DMS 273 (cell line): ENCODE measurements at regions not wholly inside any gene's neighbourhood (a gene's known extent, or its start where the extent isn't known, plus 50 kb on each side); places are given as distances from the start of the nearest gene placed in this dataset.

Source experiments
- DNase-seq: peaks from one replicate; lab custom pipeline; 2025; ENCODE audit not compliant: unreplicated experiment; lab: John Stamatoyannopoulos, UW

DNA sequence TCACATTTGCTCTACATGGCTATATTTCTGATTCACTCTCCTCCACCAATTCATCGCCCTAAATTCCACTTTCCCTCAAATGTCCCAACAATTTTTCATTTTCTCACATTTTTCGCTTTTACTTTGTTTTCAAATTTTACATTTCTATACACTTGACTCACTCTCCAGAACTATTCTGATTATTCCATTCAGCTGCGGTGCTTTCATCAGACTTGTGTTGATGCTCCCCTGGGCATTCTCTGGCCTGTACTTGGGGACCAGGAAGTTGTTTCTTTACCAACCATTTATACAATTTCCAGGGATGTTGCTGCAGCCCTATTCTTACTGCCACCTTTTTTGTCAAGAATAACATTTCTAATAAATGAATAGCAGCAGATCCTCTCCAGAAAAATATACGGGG is 444.8 kb downstream of the MAFB start:
- no peak for DNase-seq

GRCh38 chr20:40241596-40242343 is 447.3 kb downstream of the MAFB start:
- DNase-seq, result no peak

DNA sequence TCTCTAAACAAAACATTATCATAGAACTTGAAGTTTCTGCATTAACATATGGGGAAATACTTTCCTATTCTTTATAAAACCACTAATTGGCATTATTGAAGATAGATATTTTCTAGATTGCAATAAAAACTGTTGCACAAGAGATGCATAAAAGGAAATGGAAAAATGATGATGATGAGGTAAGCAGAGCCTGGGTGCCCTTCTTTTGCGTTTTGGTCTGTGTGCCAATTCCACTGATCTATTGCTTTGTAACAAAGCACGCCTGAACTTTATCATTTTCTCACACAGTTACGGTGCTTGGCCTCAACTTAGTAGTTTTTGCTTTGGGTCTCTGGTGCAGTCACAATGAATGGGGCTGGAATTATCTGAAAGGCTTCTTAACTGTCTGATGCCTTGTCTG is 450.5 kb downstream of the MAFB start:
- no peak for DNase-seq

GRCh38 chr20:40234593-40234992 is 454.4 kb downstream of the MAFB start:
- DNase-seq, result no peak

- DNase-seq, result peak; percentile 39
Measured at GRCh38 chr20:40233406-40233805, 455.6 kb downstream of the MAFB start.

GRCh38 chr20:40232756-40233155 is 456.3 kb downstream of the MAFB start:
- no peak for DNase-seq

- DNase-seq, result no peak
Measured at GRCh38 chr20:40232273-40232672, 456.8 kb downstream of the MAFB start.

GRCh38 chr20:40230486-40230885 is 458.6 kb downstream of the MAFB start:
- no peak for DNase-seq

- DNase-seq, result no peak
Measured at GRCh38 chr20:40225596-40225995, 463.4 kb downstream of the MAFB start.

DNA sequence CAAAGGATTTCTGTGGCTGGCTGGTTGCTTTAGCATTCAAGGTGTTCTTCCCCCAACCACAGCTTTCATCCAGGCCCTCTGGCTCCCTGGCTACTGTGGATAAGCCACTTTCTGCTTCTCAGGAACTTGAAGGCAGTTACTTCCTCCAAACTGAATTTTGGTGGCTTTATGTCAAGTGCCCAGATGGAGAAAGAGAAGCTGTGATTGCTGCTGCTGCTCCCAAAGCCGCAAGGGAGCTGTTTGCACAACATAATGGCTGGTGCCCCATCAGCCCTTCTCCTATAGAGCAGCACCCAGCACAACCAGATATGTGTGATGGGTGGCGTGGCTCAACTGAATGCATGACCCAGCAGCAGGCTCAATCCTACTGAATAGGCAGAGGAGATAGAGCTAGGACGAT is 465.2 kb downstream of the MAFB start:
- DNase-seq, result no peak

DNA sequence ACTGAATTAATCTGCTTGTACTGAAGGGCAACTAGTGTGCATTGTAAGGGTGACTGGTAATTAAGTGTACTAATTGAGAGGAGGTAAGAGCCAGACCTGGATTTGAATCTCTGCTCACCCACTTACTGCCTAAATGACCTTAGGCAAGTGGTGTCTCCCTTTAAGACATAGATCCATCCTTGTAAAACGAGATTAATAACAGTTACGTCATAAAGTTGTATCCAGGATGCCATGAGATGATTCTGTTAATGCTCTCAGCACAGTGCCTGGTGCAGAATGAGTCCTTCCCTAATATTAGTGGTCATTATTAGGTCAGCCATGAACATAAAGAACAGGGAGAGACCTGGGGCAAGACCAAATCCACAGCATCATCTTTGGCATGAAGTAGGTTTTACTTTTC is 470.1 kb downstream of the MAFB start:
- no peak for DNase-seq

GRCh38 chr20:40218316-40218969 is 470.6 kb downstream of the MAFB start:
- no peak for DNase-seq

DNA sequence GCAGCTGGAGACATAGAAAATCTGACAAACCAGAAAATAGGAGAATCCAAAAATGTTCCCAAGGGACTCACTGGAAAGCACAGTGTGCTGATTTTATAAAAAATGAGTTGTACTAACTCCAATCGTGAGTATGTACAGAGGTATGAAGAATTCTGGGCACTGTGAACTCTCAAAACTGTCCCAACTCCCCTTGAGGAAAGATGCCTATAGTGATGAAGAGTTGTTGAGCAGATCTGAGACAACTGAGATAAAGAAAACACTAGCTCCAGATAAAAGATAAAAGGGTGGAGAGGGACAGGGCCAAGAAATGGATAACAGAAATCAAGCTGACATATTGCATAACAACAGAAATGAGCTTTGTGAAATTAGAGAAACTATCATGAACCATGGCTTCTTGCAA is 481.4 kb downstream of the MAFB start:
- no peak for DNase-seq

- no peak for DNase-seq
Measured at GRCh38 chr20:40205971-40206370, 483.1 kb downstream of the MAFB start.

- no peak for DNase-seq
Measured at GRCh38 chr20:40203032-40203431, 486.0 kb downstream of the MAFB start.

- no peak for DNase-seq
Measured at GRCh38 chr20:40197691-40198090, 491.3 kb downstream of the MAFB start.

GRCh38 chr20:40196846-40197436 is 492.1 kb downstream of the MAFB start:
- DNase-seq, result no peak

DNA sequence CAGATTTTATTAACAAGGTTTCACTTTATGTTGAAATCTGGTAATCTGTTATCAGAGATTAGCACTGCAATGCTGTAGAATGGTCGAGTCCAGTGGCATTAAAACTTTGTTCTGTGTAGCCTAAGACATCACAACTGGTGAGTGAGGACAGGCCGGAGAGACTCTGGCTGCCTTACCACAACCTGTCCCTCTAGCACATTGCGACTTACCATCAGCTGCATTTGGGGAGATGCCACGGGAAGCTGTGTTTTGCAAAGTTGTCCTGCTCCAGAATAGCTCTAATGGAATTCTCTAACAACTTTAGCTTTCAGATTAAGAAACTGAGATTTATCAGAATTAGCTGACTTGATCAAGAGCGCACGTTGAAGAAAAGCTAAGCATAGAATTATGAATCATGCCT is 493.3 kb downstream of the MAFB start:
- DNase-seq, result no peak

DNA sequence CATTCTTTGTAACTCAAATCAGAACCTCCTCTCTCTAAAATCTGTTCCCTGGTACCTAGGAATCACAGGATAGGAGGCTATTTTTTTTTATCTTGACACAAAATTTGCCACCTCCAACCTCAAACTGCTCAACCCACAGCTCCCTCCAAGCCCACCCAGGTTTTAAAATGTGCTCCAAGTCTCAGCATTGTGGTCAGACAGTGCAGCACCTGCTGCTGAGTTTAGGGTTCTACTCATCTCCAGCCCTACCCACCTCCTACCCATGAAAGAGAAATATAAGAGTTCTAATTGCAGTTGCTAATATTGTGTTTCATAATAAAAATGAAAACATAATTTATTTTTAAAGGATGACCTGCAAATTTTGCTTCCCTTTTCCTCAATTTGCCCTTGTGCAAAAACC is 496.5 kb downstream of the MAFB start:
- no peak for DNase-seq

GRCh38 chr20:40192081-40192480 is 497.0 kb downstream of the MAFB start:
- no peak for DNase-seq

GRCh38 chr20:40191573-40191972 is 497.5 kb downstream of the MAFB start:
- DNase-seq, result no peak

GRCh38 chr20:40189621-40190020 is 499.4 kb downstream of the MAFB start:
- no peak for DNase-seq
